ENCODE measurements at regions not wholly inside any gene's neighbourhood (a gene's known extent, or its start where the extent isn't known, plus 50 kb on each side); places are given as distances from the start of the nearest gene placed in this dataset.

GRCh38 chr4:86531440-86531839, 62.7 kb upstream of the PTPN13 start:
- Histone ChIP-seq H3K36me3 (ENCODE audit: insufficient read depth, low read length) (no peaks in the 10 kb centered on the region), H3K9ac (ENCODE audit: low read length) (no peak overlapping the region), H3K4me3 (ENCODE audit: low read depth in 1 of 2, low read length in 2 of 2) (no peak overlapping the region), H3K27ac (ENCODE audit: low read depth, low read length) (no peak overlapping the region), H3K4me1 (ENCODE audit: insufficient read depth, low read length) (no peaks in the 10 kb centered on the region), H3K9me3 (ENCODE audit: low read length) (no peaks in the 10 kb centered on the region), H3K27me3 (ENCODE audit: control insufficient read depth in 1 of 2, insufficient read depth in 2 of 2, low read length in 2 of 2) (no peaks in the 10 kb centered on the region)

- Histone ChIP-seq H3K9ac (ENCODE audit: low read length) (no peak overlapping the region), H3K9me3 (ENCODE audit: low read length) (no peaks in the 10 kb centered on the region), H3K4me1 (ENCODE audit: insufficient read depth, low read length) (no peaks in the 10 kb centered on the region), H3K27me3 (ENCODE audit: control insufficient read depth in 1 of 2, insufficient read depth in 2 of 2, low read length in 2 of 2) (no peaks in the 10 kb centered on the region), H3K27ac (ENCODE audit: low read depth, low read length) (no peak overlapping the region), H3K36me3 (ENCODE audit: insufficient read depth, low read length) (no peaks in the 10 kb centered on the region), H3K4me3 (ENCODE audit: low read depth in 1 of 2, low read length in 2 of 2) (no peak overlapping the region)
These were observed 61.3 kb upstream of the PTPN13 start for GRCh38 chr4:86532851-86533250.

GRCh38 chr4:86536151-86536550, 58.0 kb upstream of the PTPN13 start:
- Histone ChIP-seq H3K4me1 (ENCODE audit: insufficient read depth, low read length) (no peaks in the 10 kb centered on the region), H3K36me3 (ENCODE audit: insufficient read depth, low read length) (no peaks in the 10 kb centered on the region), H3K4me3 (ENCODE audit: low read depth in 1 of 2, low read length in 2 of 2) (no peak overlapping the region), H3K27ac (ENCODE audit: low read depth, low read length) (no peak overlapping the region), H3K9me3 (ENCODE audit: low read length) (no peaks in the 10 kb centered on the region), H3K27me3 (ENCODE audit: control insufficient read depth in 1 of 2, insufficient read depth in 2 of 2, low read length in 2 of 2) (no peaks in the 10 kb centered on the region), H3K9ac (ENCODE audit: low read length) (no peak overlapping the region)

GRCh38 chr4:86542319-86543027, 51.6 kb upstream of the PTPN13 start:
- Histone ChIP-seq H3K9me3 (ENCODE audit: low read length) (no peaks in the 10 kb centered on the region), H3K9ac (ENCODE audit: low read length) (no peak overlapping the region), H3K27ac (ENCODE audit: low read depth, low read length) (no peak overlapping the region), H3K4me3 (ENCODE audit: low read depth in 1 of 2, low read length in 2 of 2) (no peak overlapping the region), H3K4me1 (ENCODE audit: insufficient read depth, low read length) (no peaks in the 10 kb centered on the region), H3K36me3 (ENCODE audit: insufficient read depth, low read length) (no peaks in the 10 kb centered on the region), H3K27me3 (ENCODE audit: control insufficient read depth in 1 of 2, insufficient read depth in 2 of 2, low read length in 2 of 2) (no peaks in the 10 kb centered on the region)

- Histone ChIP-seq H3K27ac (ENCODE audit: low read depth, low read length) (no peak overlapping the region), H3K9me3 (ENCODE audit: low read length) (no peaks in the 10 kb centered on the region), H3K27me3 (ENCODE audit: control insufficient read depth in 1 of 2, insufficient read depth in 2 of 2, low read length in 2 of 2) (no peaks in the 10 kb centered on the region), H3K4me1 (ENCODE audit: insufficient read depth, low read length) (no peaks in the 10 kb centered on the region), H3K36me3 (ENCODE audit: insufficient read depth, low read length) (no peaks in the 10 kb centered on the region), H3K9ac (ENCODE audit: low read length) (no peak overlapping the region), H3K4me3 (ENCODE audit: low read depth in 1 of 2, low read length in 2 of 2) (no peak overlapping the region)
These were observed 51.0 kb upstream of the PTPN13 start for GRCh38 chr4:86543080-86543479.

- no peak overlapping the region for H3K9ac ChIP-seq (ENCODE audit: low read length)
- H3K4me3 ChIP-seq (ENCODE audit: low read depth in 1 of 2, low read length in 2 of 2): no peak overlapping the region
- no peak overlapping the region for H3K27ac ChIP-seq (ENCODE audit: low read depth, low read length)
- H3K36me3 ChIP-seq (ENCODE audit: insufficient read depth, low read length): no peaks in the 10 kb centered on the region
- H3K9me3 ChIP-seq (ENCODE audit: low read length): no peaks in the 10 kb centered on the region
- H3K4me1 ChIP-seq (ENCODE audit: insufficient read depth, low read length): no peaks in the 10 kb centered on the region
- H3K27me3 ChIP-seq (ENCODE audit: control insufficient read depth in 1 of 2, insufficient read depth in 2 of 2, low read length in 2 of 2): no peaks in the 10 kb centered on the region
These were observed 50.4 kb upstream of the PTPN13 start for GRCh38 chr4:86543560-86544309.

GRCh38 chr4:86544310-86544966, 49.7 kb upstream of the PTPN13 start:
- Histone ChIP-seq H3K4me1 (ENCODE audit: insufficient read depth, low read length) (no peaks in the 10 kb centered on the region), H3K36me3 (ENCODE audit: insufficient read depth, low read length) (no peaks in the 10 kb centered on the region), H3K27me3 (ENCODE audit: control insufficient read depth in 1 of 2, insufficient read depth in 2 of 2, low read length in 2 of 2) (no peaks in the 10 kb centered on the region), H3K9ac (ENCODE audit: low read length) (no peak overlapping the region), H3K4me3 (ENCODE audit: low read depth in 1 of 2, low read length in 2 of 2) (no peak overlapping the region), H3K27ac (ENCODE audit: low read depth, low read length) (no peak overlapping the region), H3K9me3 (ENCODE audit: low read length) (no peaks in the 10 kb centered on the region)
